HEK293 (cell line): ENCODE measurements at regions not wholly inside any gene's neighbourhood (a gene's known extent, or its start where the extent isn't known, plus 50 kb on each side); places are given as distances from the start of the nearest gene placed in this dataset.

ENCODE experiments used
- CTCF ChIP-seq: fragments of 450-650 bp; formaldehyde crosslinking; IDR thresholded peaks from 2 replicates; pipeline ENCODE4 v1.5.1; 2016; ENCODE audit warnings: missing biosample characterization, missing genetic modification characterization
- TCF7L2 ChIP-seq: IDR thresholded peaks from 2 replicates; pipeline ENCODE4 v1.6.1; 2011; ENCODE audit warnings: low read depth, mild to moderate bottlenecking, inconsistent platforms, low read length, moderate library complexity, borderline replicate concordance

GRCh38 chr10:52615331-52615730, 157.3 kb downstream of the MBL2 start:
- TF ChIP-seq CTCF (tag by site-specific recombination) (no peak), TCF7L2 (no peak)
